K562 (cell line): ENCODE measurements at regions not wholly inside any gene's neighbourhood (a gene's known extent, or its start where the extent isn't known, plus 50 kb on each side); places are given as distances from the start of the nearest gene placed in this dataset.

Source experiments
- ATAC-seq: fragments of 200-7000 bp; cut with Tn5 transposase; 3 replicates; pipeline ENCODE4 v1.9.1; 2020; ENCODE audit warnings: moderate library complexity
- BruUV-seq: library from RNA; stranded (reverse); fragments of 400-500 nt; replicated peaks from 2 replicates; lab custom pipeline; 2021; lab: Mats Ljungman, UMichigan
- CTCF ChIA-PET: fragments of 300-600 bp; formaldehyde crosslinking; extraction: SDS; loops from one replicate; lab custom pipeline; 2021; ENCODE audit warnings: low intra/inter-chr PET ratio; lab: Yijun Ruan, JAX
- POLR2A ChIA-PET: fragments of 300-600, 350-650 bp; sonication (Branson Sonifier 250); formaldehyde crosslinking; extraction: SDS; loops from one replicate; lab custom pipeline; 2021; ENCODE audit warnings: antibody characterized with exemption, inconsistent platforms; lab: Yijun Ruan, JAX
- DNase-seq, 4 experiments: peaks; one replicate each; pipeline versions ENCODE4 v3.0.0 to v3.0.0-alpha.2; 2011 to 2018; ENCODE audit warnings: low spot score in 3 of 4, mixed read lengths in 3 of 4; ENCODE audit errors: extremely low read depth in 1 of 4
- FAIRE-seq: peaks from 2 replicates; lab custom pipeline; 2011; peaks lifted over from hg19 to GRCh38; lab: Jason Lieb, UNC
- H2AFZ ChIP-seq: 2 replicates; pipeline ENCODE4 v1.6.0; 2011; ENCODE audit warnings: low read depth, low read length, control low read depth, inconsistent platforms
- H3K27ac ChIP-seq: fragments of 200-600 bp; 3 replicates; pipeline ENCODE4 v1.8.0; 2011; ENCODE audit warnings: low read depth, mild to moderate bottlenecking, control low read depth, inconsistent platforms, low read length, moderate library complexity, mixed read lengths; ENCODE audit errors: extremely low read depth
- H3K27me3 ChIP-seq, 2 experiments: fragments of 300-600 bp in 1 of 2; 2 replicates in 1 of 2; 3 replicates in 1 of 2; pipeline versions ENCODE4 v1.6.0 to v1.8.0; 2011; ENCODE audit warnings: inconsistent platforms in 2 of 2, low read length in 2 of 2, mild to moderate bottlenecking in 1 of 2, mixed read lengths in 1 of 2, moderate library complexity in 1 of 2; ENCODE audit not compliant: control insufficient read depth in 2 of 2, insufficient read depth in 2 of 2
- H3K36me3 ChIP-seq: fragments of 300-600 bp; 3 replicates; pipeline ENCODE4 v1.8.0; 2011; ENCODE audit warnings: mild to moderate bottlenecking, low read length, inconsistent platforms; ENCODE audit not compliant: control insufficient read depth, insufficient read depth
- H3K4me1 ChIP-seq, 2 experiments: fragments of 200-600 bp in 1 of 2; replicated peaks in 1 of 2; 2 replicates in 1 of 2; 3 replicates in 1 of 2; pipeline versions ENCODE4 v1.5.1 to v1.8.0; 2011; ENCODE audit warnings: inconsistent platforms in 2 of 2, low read length in 2 of 2, mild to moderate bottlenecking in 1 of 2, mixed read lengths in 1 of 2, moderate library complexity in 1 of 2; ENCODE audit not compliant: control insufficient read depth in 2 of 2, insufficient read depth in 2 of 2
- H3K4me2 ChIP-seq: 2 replicates; pipeline ENCODE4 v1.6.1; 2011; ENCODE audit warnings: low read length, control low read depth, inconsistent platforms, mixed read lengths; ENCODE audit not compliant: insufficient read depth
- H3K4me3 ChIP-seq: fragments of 200-600 bp; sonication (generic), shearing (Covaris generic); 2 replicates; pipeline ENCODE4 v1.5.1; 2016; ENCODE audit warnings: control low read depth, inconsistent platforms
- H3K79me2 ChIP-seq: fragments of 200-600 bp; 3 replicates; pipeline ENCODE4 v1.8.0; 2011; ENCODE audit warnings: low read length, inconsistent platforms; ENCODE audit not compliant: control insufficient read depth, insufficient read depth
- H3K9ac ChIP-seq, 2 experiments: 2 replicates each; pipeline versions ENCODE4 v1.6.0 to v1.6.1; 2011; ENCODE audit warnings: low read depth in 2 of 2, low read length in 2 of 2, control low read depth in 1 of 2, inconsistent platforms in 1 of 2, mild to moderate bottlenecking in 1 of 2, mixed read lengths in 1 of 2; ENCODE audit not compliant: insufficient read depth in 1 of 2
- H3K9me1 ChIP-seq: one replicate; pipeline ENCODE4 v1.6.0; 2011; ENCODE audit warnings: inconsistent platforms, mild to moderate bottlenecking, low read length, moderate library complexity; ENCODE audit not compliant: control insufficient read depth, insufficient read depth
- H3K9me3 ChIP-seq: replicated peaks from 2 replicates; pipeline ENCODE4 v1.5.1; 2011; ENCODE audit warnings: low read depth, low read length, inconsistent platforms; ENCODE audit not compliant: control insufficient read depth, insufficient read depth
- H4K20me1 ChIP-seq: replicated peaks from 2 replicates; pipeline ENCODE4 v1.6.1; 2011; ENCODE audit warnings: low read length, inconsistent platforms, mixed read lengths; ENCODE audit not compliant: control insufficient read depth, insufficient read depth
- CSDE1 ChIP-seq, 2 experiments: fragments of 450-650 bp; IDR thresholded peaks; 2 replicates each; pipeline ENCODE4 v1.6.1; 2016; ENCODE audit warnings: mild to moderate bottlenecking in 1 of 2
- DEAF1 ChIP-seq: fragments of 450-650 bp; formaldehyde crosslinking; IDR thresholded peaks from 2 replicates; pipeline ENCODE4 v1.4.0; 2020; ENCODE audit warnings: mild to moderate bottlenecking, moderate library complexity
- DIDO1 ChIP-seq: fragments of 450-650 bp; IDR thresholded peaks from 2 replicates; pipeline ENCODE4 v1.6.1; 2016; ENCODE audit warnings: low read depth, missing biosample characterization, missing genetic modification characterization
- FOSL1 ChIP-seq: fragments of 200-800 bp; sonication (Bioruptor generic); conservative IDR thresholded peaks from 2 replicates; pipeline ENCODE4 v1.6.1; 2016; ENCODE audit warnings: missing genetic modification characterization, missing compliant biosample characterization
- FOXO4 ChIP-seq: fragments of 450-650 bp; formaldehyde crosslinking; IDR thresholded peaks from 2 replicates; pipeline ENCODE4 v1.4.0; 2020; ENCODE audit warnings: mild to moderate bottlenecking, moderate library complexity
- FOXP4 ChIP-seq: sonication (generic); formaldehyde crosslinking; IDR thresholded peaks from 2 replicates; pipeline ENCODE4 v1.8.0; 2022; ENCODE audit warnings: mild to moderate bottlenecking, missing genetic modification reagents, borderline replicate concordance
- HEY1 ChIP-seq: fragments of 250-450 bp; sonication (Bioruptor Pico); IDR thresholded peaks from 2 replicates; pipeline ENCODE4 v1.5.0; 2020; ENCODE audit warnings: mild to moderate bottlenecking, moderate library complexity, borderline replicate concordance
- PTTG1 ChIP-seq: fragments of 450-650 bp; IDR thresholded peaks from 2 replicates; pipeline ENCODE4 v1.6.1; 2016; ENCODE audit warnings: low read depth, mild to moderate bottlenecking, missing genetic modification characterization, missing compliant biosample characterization
- ZNF140 ChIP-seq: fragments of 250-450 bp; sonication (Bioruptor Pico); IDR thresholded peaks from 2 replicates; pipeline ENCODE4 v1.8.0; 2021; ENCODE audit warnings: moderate library complexity, mild to moderate bottlenecking, inconsistent platforms
- ZNF354B ChIP-seq: fragments of 250-450 bp; sonication (Bioruptor Pico); IDR thresholded peaks from 2 replicates; pipeline ENCODE4 v1.4.0; 2020
- ZNF384 ChIP-seq: IDR thresholded peaks from 2 replicates; pipeline ENCODE4 v1.6.1; 2012; ENCODE audit warnings: low read depth, low read length, improper control_type of control experiment
- ZNF408 ChIP-seq: fragments of 250-450 bp; sonication (Bioruptor Pico); IDR thresholded peaks from 2 replicates; pipeline ENCODE4 v1.4.0; 2020; ENCODE audit warnings: low read depth, mild to moderate bottlenecking, moderate library complexity
- ZNF561 ChIP-seq: fragments of 450-650 bp; formaldehyde crosslinking; conservative IDR thresholded peaks from 2 replicates; pipeline ENCODE4 v1.4.0; 2020; ENCODE audit warnings: mild to moderate bottlenecking, moderate library complexity
- WGBS: fragments of 100-300 bp; shearing (Covaris generic); methylation state at CpG from one replicate; pipeline ENCODE4 v1.1.6; 2016; ENCODE audit warnings: low coverage, mixed read lengths; ENCODE audit not compliant: insufficient coverage; ENCODE audit errors: missing lambda C conversion rate; 5-methylcytosine and 5-hydroxymethylcytosine counted together
- in situ Hi-C: fragments of 300-500 bp; cut with MboI; formaldehyde crosslinking; loops from 4 replicates; pipeline ENCODE4 v1.15.0; 2018; ENCODE audit warnings: inconsistent platforms, mixed read lengths
- intact Hi-C: fragments of 100-400 bp; cut with micrococcal nuclease; formaldehyde crosslinking; loops from 2 replicates; pipeline ENCODE4 v1.14.2; 2022

GRCh38 chrX:115898382-115899001 is 272.1 kb upstream of the AGTR2 start (continued):
- TF ChIP-seq FOXP4 (CRISPR knock-in tag) (no peak), ZNF354B (CRISPR knock-in tag) (no peak), DEAF1 (CRISPR knock-in tag) (peak; percentile 33; the same call in 1 of the 2 replicates), ZNF140 (CRISPR knock-in tag) (no peak), ZNF384 (peak; percentile 100)
- TF ChIP-seq, all 486 proteins: peak for 8

GRCh38 chrX:115900425-115900824 is 270.1 kb upstream of the AGTR2 start:
- FAIRE-seq = no peak
- POLR2A ChIA-PET = no interaction called here
- intact Hi-C loops (no loop called here), in situ Hi-C loops (no loop called here)
- Histone ChIP-seq H3K4me3 (no peak overlapping the region), H3K9me1 (no peaks in the 10 kb centered on the region), H3K4me1 (no peaks in the 10 kb centered on the region), H2AFZ (no peak overlapping the region), H3K79me2 (no peaks in the 10 kb centered on the region), H3K27me3 (no peaks in the 10 kb centered on the region), H3K9ac (no peak overlapping the region), H3K36me3 (no peaks in the 10 kb centered on the region), H3K9me3 (no peaks in the 10 kb centered on the region), H3K27ac (no peak overlapping the region), H4K20me1 (no peaks in the 10 kb centered on the region), H3K4me2 (no peak overlapping the region)
- no TSS peak for BruUV-seq
- DNase-seq = no peak
- ATAC-seq = no peak
- CTCF ChIA-PET = no interaction called here
- 0% methylated on average over 3 of the region's 4 CpGs for WGBS
- TF ChIP-seq HEY1 (CRISPR knock-in tag) = no peak
- no peak for TF ChIP-seq PTTG1 (tag)
- TF ChIP-seq DIDO1 (tag) = no peak
- no peak for TF ChIP-seq ZNF561
- TF ChIP-seq ZNF408 = no peak
- TF ChIP-seq CSDE1 (IDR thresholded peaks at IDR 0.05) = no peak
- no peak for TF ChIP-seq FOSL1
- no peak for TF ChIP-seq FOXO4 (CRISPR knock-in tag)
